Endothelial cell (in vitro differentiated cells): ENCODE measurements at regions not wholly inside any gene's neighbourhood (a gene's known extent, or its start where the extent isn't known, plus 50 kb on each side); places are given as distances from the start of the nearest gene placed in this dataset.

Source experiments
- DNase-seq: peaks from one replicate; pipeline ENCODE4 v3.0.0; 2021; ENCODE audit warnings: low spot score
- H3K27ac Mint-ChIP-seq: one replicate; pipeline ENCODE4 v1.8.0; 2021; ENCODE audit warnings: mixed read lengths, inconsistent platforms; ENCODE audit not compliant: unreplicated experiment
- H3K27me3 Mint-ChIP-seq: one replicate; pipeline ENCODE4 v1.8.0; 2021; ENCODE audit warnings: mild to moderate bottlenecking, moderate library complexity, mixed read lengths, inconsistent platforms; ENCODE audit not compliant: unreplicated experiment
- H3K36me3 Mint-ChIP-seq: one replicate; pipeline ENCODE4 v1.8.0; 2021; ENCODE audit warnings: mild to moderate bottlenecking, low read depth, mixed read lengths, inconsistent platforms; ENCODE audit not compliant: unreplicated experiment
- H3K4me1 Mint-ChIP-seq: one replicate; pipeline ENCODE4 v1.8.0; 2021; ENCODE audit warnings: mild to moderate bottlenecking, mixed read lengths, inconsistent platforms; ENCODE audit not compliant: unreplicated experiment
- H3K4me3 Mint-ChIP-seq: one replicate; pipeline ENCODE4 v1.8.0; 2021; ENCODE audit warnings: mild to moderate bottlenecking, mixed read lengths, inconsistent platforms; ENCODE audit not compliant: unreplicated experiment
- H3K9me3 Mint-ChIP-seq: one replicate; pipeline ENCODE4 v1.8.0; 2021; ENCODE audit warnings: mixed read lengths, inconsistent platforms; ENCODE audit not compliant: unreplicated experiment
- TF ChIP-seq, protein P1 (sequence below): fragments of 200-600 bp; sonication (generic); IDR thresholded peaks from one replicate; pipeline ENCODE4 v1.5.0; 2021; ENCODE audit warnings: antibody characterized with exemption; ENCODE audit not compliant: unreplicated experiment

DNA sequence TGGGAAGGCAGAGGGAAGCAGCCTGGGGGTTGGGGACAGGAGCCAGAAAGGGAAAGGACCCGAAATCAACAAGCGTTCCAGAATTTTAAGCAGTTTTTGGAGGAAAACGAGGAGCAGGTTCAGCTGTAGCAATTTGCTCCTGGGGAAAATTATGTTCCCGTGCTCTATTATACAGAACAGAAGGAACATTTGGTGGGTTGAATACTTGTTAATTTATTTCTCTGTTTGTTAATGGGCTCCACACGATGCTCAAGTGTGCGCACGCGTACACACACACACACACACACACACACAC lies 149.2 kb upstream of the LINGO1 start:
- DNase-seq: no peak
- Mint-ChIP-seq H3K4me1 (peaks cover 5% of the 10 kb centered on the region), H3K9me3 (peaks cover 13% of the 10 kb centered on the region), H3K27me3 (peaks cover 8% of the 10 kb centered on the region), H3K4me3 (no peak overlapping the region), H3K27ac (no peak overlapping the region), H3K36me3 (peaks cover 23% of the 10 kb centered on the region)
- TF ChIP-seq, protein P1, sequence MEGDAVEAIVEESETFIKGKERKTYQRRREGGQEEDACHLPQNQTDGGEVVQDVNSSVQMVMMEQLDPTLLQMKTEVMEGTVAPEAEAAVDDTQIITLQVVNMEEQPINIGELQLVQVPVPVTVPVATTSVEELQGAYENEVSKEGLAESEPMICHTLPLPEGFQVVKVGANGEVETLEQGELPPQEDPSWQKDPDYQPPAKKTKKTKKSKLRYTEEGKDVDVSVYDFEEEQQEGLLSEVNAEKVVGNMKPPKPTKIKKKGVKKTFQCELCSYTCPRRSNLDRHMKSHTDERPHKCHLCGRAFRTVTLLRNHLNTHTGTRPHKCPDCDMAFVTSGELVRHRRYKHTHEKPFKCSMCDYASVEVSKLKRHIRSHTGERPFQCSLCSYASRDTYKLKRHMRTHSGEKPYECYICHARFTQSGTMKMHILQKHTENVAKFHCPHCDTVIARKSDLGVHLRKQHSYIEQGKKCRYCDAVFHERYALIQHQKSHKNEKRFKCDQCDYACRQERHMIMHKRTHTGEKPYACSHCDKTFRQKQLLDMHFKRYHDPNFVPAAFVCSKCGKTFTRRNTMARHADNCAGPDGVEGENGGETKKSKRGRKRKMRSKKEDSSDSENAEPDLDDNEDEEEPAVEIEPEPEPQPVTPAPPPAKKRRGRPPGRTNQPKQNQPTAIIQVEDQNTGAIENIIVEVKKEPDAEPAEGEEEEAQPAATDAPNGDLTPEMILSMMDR: no peak

DNA sequence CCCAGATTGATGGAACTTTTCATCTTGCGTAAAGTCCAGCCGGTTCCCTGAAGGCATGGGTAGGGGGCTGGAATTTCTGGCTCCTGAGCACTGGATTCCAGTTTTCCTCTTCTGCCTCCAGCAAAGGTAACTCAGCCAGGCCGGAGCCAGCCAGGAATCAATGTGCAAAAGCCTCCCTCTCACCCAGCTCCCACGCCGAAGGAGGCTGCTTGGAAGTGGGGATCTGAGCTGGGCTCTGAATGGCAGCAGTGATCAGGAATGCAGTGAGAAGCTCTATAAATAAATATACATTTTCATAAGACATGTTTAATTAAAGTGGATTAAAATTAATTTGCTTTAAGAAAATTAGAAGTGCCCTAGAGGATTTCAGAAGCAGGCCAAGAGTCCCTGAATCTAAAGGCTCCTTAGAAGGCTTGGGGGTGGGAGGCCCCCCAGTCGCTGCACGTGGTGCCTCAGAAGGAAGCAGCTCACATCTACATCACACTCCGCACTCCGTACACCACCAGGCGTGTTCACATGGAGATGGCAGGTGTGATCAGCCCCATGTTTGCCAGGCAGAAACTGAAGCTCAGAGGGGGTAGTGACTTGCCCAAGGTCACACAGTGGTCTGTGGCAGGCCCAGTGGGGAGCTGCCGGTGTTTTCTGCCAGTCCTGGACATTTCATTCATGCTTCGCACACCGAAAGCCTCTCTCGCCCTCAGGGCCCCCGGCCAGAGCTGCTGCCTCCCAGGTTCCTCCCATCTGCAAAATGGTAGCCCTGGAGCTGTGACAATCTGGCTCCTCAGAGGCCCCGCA lies 148.6 kb upstream of the LINGO1 start:
- TF ChIP-seq, protein P1: no peak
- Mint-ChIP-seq H3K4me3 (no peak overlapping the region), H3K9me3 (peaks cover 13% of the 10 kb centered on the region), H3K36me3 (peaks cover 23% of the 10 kb centered on the region), H3K4me1 (peaks cover 5% of the 10 kb centered on the region), H3K27ac (no peak overlapping the region), H3K27me3 (peaks cover 8% of the 10 kb centered on the region)
- no peak for DNase-seq

DNA sequence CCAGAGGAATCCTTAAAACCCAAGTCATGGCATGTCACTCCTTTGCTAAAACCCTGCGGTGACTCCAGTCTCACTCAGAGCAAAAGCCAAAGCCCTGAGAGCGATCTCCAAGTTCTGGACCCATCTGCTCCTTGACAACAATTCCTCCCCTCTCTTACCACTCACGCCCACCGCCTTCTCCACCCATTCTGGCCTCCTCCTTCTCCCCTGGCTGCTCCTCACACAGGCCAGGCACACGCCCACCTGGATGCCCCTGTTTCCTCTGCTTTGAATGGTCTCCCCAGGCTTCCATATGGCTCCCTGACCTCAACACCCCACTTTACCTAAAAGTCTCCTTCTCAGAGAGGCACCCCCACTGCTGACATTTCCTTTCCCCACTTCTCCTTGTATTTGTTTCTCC lies 146.1 kb upstream of the LINGO1 start:
- Mint-ChIP-seq H3K4me3 (peak overlapping the region; percentile 38), H3K9me3 (peaks cover 13% of the 10 kb centered on the region), H3K36me3 (peaks cover 30% of the 10 kb centered on the region), H3K4me1 (peaks cover 2% of the 10 kb centered on the region), H3K27me3 (peaks cover 5% of the 10 kb centered on the region), H3K27ac (no peak overlapping the region)
- TF ChIP-seq, protein P1: no peak
- DNase-seq: no peak

DNA sequence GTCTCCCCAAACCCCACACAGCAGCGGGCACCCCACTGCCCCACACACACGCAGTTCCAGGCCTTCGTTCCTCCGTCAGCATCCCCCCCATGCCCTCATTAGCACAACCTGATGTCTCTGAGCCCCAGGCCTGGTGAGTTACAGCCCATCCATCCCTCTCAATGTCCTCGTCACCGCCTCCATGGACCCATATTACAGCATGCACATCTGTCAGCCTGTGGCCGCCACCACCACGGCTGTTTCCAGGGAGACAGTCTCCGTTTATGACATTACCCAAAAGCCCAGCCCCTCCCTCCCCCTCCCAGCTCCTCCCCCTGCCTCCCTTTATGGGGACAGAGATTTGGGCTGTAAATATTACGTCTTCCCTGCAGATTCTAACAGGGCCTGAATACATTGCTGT lies 143.1 kb upstream of the LINGO1 start:
- H3K9me3 Mint-ChIP-seq: peaks cover 13% of the 10 kb centered on the region
- TF ChIP-seq, protein P1: no peak
- H3K27me3 Mint-ChIP-seq: peaks cover 6% of the 10 kb centered on the region
- peaks cover 30% of the 10 kb centered on the region for H3K36me3 Mint-ChIP-seq
- no peak for DNase-seq
- peaks cover 2% of the 10 kb centered on the region for H3K4me1 Mint-ChIP-seq
- H3K27ac Mint-ChIP-seq: peak overlapping the region; percentile 79
- H3K4me3 Mint-ChIP-seq: no peak overlapping the region

DNA sequence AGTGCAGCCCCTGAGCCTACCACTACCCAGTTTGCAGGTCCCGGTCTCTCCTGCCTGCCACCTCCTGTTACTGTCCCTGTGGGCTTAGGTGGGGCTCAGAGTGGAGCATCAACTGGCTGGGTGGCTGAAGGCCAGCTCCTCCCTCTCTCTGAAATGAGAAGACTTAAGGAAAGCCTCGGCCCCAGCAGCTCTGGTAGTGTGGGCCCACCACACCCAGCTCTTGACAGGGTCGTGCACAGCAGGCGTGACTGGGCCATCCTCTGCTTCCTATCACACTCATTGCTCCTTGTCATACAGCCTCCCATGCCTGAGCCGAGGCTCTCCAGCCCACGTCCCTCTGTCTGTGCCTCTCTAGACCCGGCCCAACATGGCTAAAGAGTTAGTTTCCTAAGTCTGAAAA lies 142.7 kb upstream of the LINGO1 start:
- no peak overlapping the region for H3K27ac Mint-ChIP-seq

More for the DNA sequence above, 142.7 kb upstream of the LINGO1 start:
- no peak overlapping the region for H3K4me3 Mint-ChIP-seq
- DNase-seq: no peak
- peaks cover 30% of the 10 kb centered on the region for H3K36me3 Mint-ChIP-seq
- H3K27me3 Mint-ChIP-seq: peaks cover 4% of the 10 kb centered on the region
- peaks cover 13% of the 10 kb centered on the region for H3K9me3 Mint-ChIP-seq
- H3K4me1 Mint-ChIP-seq: peaks cover 2% of the 10 kb centered on the region
- TF ChIP-seq, protein P1: no peak
